ENCODE measurements at regions not wholly inside any gene's neighbourhood (a gene's known extent, or its start where the extent isn't known, plus 50 kb on each side); places are given as distances from the start of the nearest gene placed in this dataset.

- Histone ChIP-seq H4K20me1 (ENCODE audit: insufficient read depth, low read length) (no peaks in the 10 kb centered on the region), H3K9me3 (ENCODE audit: insufficient read depth, low read depth, low read length) (no peaks in the 10 kb centered on the region), H3K36me3 (ENCODE audit: insufficient read depth, low read length) (no peaks in the 10 kb centered on the region), H3K79me2 (ENCODE audit: insufficient read depth, low read length) (no peaks in the 10 kb centered on the region), H3K4me2 (ENCODE audit: low read length) (no peak overlapping the region), H3K27ac (ENCODE audit: low read depth, low read length) (no peak overlapping the region), H3K4me1 (ENCODE audit: insufficient read depth, low read length) (no peaks in the 10 kb centered on the region), H3K9ac (ENCODE audit: low read length) (no peak overlapping the region), H3K4me3 (ENCODE audit: insufficient read depth, low read depth, low read length) (no peak overlapping the region), H3K27me3 (ENCODE audit: insufficient read depth, low read length) (no peaks in the 10 kb centered on the region), H2AFZ (ENCODE audit: low read depth, low read length) (no peak overlapping the region)
- H3K36me3 Mint-ChIP-seq (ENCODE audit: low read depth, unreplicated experiment), result no peaks in the 10 kb centered on the region
- TF ChIP-seq CTCF (IDR thresholded peaks at IDR 0.05; ENCODE audit: insufficient read depth, low read depth, low read length) (no peak), EZH2 (IDR thresholded peaks at IDR 0.05; ENCODE audit: insufficient read depth, low read length) (no peak)
- H3K4me3 Mint-ChIP-seq (ENCODE audit: unreplicated experiment), result no peak overlapping the region
- FAIRE-seq (no peak), DNase-seq (ENCODE audit: low read depth) (no peak)
- H3K9me3 Mint-ChIP-seq (ENCODE audit: unreplicated experiment), result no peaks in the 10 kb centered on the region
- no peaks in the 10 kb centered on the region for H3K27me3 Mint-ChIP-seq (ENCODE audit: low read depth, unreplicated experiment)
- H3K27ac Mint-ChIP-seq (ENCODE audit: unreplicated experiment), result no peak overlapping the region
- peaks cover 10% of the 10 kb centered on the region for H3K4me1 Mint-ChIP-seq (ENCODE audit: low read depth, unreplicated experiment)
These were observed 230.6 kb upstream of the CNTN3 start for GRCh38 chr3:74845081-74845480.

- DNase-seq (ENCODE audit: low read depth) (no peak), FAIRE-seq (no peak)
- H3K9me3 ChIP-seq (ENCODE audit: insufficient read depth, low read depth, low read length), result no peaks in the 10 kb centered on the region
- no peak overlapping the region for H3K27ac ChIP-seq (ENCODE audit: low read depth, low read length)
- H3K27me3 ChIP-seq (ENCODE audit: insufficient read depth, low read length), result no peaks in the 10 kb centered on the region
- no peaks in the 10 kb centered on the region for H3K36me3 Mint-ChIP-seq (ENCODE audit: low read depth, unreplicated experiment)
- peaks cover 10% of the 10 kb centered on the region for H3K4me1 Mint-ChIP-seq (ENCODE audit: low read depth, unreplicated experiment)
- H3K4me2 ChIP-seq (ENCODE audit: low read length), result no peak overlapping the region
- no peak overlapping the region for H3K9ac ChIP-seq (ENCODE audit: low read length)
- H3K36me3 ChIP-seq (ENCODE audit: insufficient read depth, low read length), result no peaks in the 10 kb centered on the region
- H3K9me3 Mint-ChIP-seq (ENCODE audit: unreplicated experiment), result no peaks in the 10 kb centered on the region
- no peaks in the 10 kb centered on the region for H3K27me3 Mint-ChIP-seq (ENCODE audit: low read depth, unreplicated experiment)
- TF ChIP-seq EZH2 (IDR thresholded peaks at IDR 0.05; ENCODE audit: insufficient read depth, low read length) (no peak), CTCF (IDR thresholded peaks at IDR 0.05; ENCODE audit: insufficient read depth, low read depth, low read length) (no peak)
- H3K4me1 ChIP-seq (ENCODE audit: insufficient read depth, low read length), result no peaks in the 10 kb centered on the region
- H3K4me3 ChIP-seq (ENCODE audit: insufficient read depth, low read depth, low read length), result no peak overlapping the region
- H4K20me1 ChIP-seq (ENCODE audit: insufficient read depth, low read length), result no peaks in the 10 kb centered on the region
- H3K79me2 ChIP-seq (ENCODE audit: insufficient read depth, low read length), result no peaks in the 10 kb centered on the region
- no peak overlapping the region for H2AFZ ChIP-seq (ENCODE audit: low read depth, low read length)
- H3K27ac Mint-ChIP-seq (ENCODE audit: unreplicated experiment), result no peak overlapping the region
- no peak overlapping the region for H3K4me3 Mint-ChIP-seq (ENCODE audit: unreplicated experiment)
These were observed 230.0 kb upstream of the CNTN3 start for GRCh38 chr3:74844428-74844827.

- Histone ChIP-seq H3K4me1 (ENCODE audit: insufficient read depth, low read length) (no peaks in the 10 kb centered on the region), H3K9ac (ENCODE audit: low read length) (no peak overlapping the region), H3K4me2 (ENCODE audit: low read length) (no peak overlapping the region), H2AFZ (ENCODE audit: low read depth, low read length) (no peak overlapping the region), H3K9me3 (ENCODE audit: insufficient read depth, low read depth, low read length) (no peaks in the 10 kb centered on the region), H3K79me2 (ENCODE audit: insufficient read depth, low read length) (no peaks in the 10 kb centered on the region), H3K27ac (ENCODE audit: low read depth, low read length) (no peak overlapping the region), H3K27me3 (ENCODE audit: insufficient read depth, low read length) (no peaks in the 10 kb centered on the region), H4K20me1 (ENCODE audit: insufficient read depth, low read length) (no peaks in the 10 kb centered on the region), H3K36me3 (ENCODE audit: insufficient read depth, low read length) (no peaks in the 10 kb centered on the region), H3K4me3 (ENCODE audit: insufficient read depth, low read depth, low read length) (no peak overlapping the region)
- no peak for FAIRE-seq
- TF ChIP-seq CTCF (IDR thresholded peaks at IDR 0.05; ENCODE audit: insufficient read depth, low read depth, low read length) (no peak), EZH2 (IDR thresholded peaks at IDR 0.05; ENCODE audit: insufficient read depth, low read length) (no peak)
- Mint-ChIP-seq H3K27me3 (ENCODE audit: low read depth, unreplicated experiment) (no peaks in the 10 kb centered on the region), H3K27ac (ENCODE audit: unreplicated experiment) (no peak overlapping the region), H3K9me3 (ENCODE audit: unreplicated experiment) (no peaks in the 10 kb centered on the region), H3K4me3 (ENCODE audit: unreplicated experiment) (no peak overlapping the region), H3K4me1 (ENCODE audit: low read depth, unreplicated experiment) (peaks cover 10% of the 10 kb centered on the region), H3K36me3 (ENCODE audit: low read depth, unreplicated experiment) (no peaks in the 10 kb centered on the region)
- no peak for DNase-seq (ENCODE audit: low read depth)
These were observed 228.2 kb upstream of the CNTN3 start for GRCh38 chr3:74842649-74843048.

Data from astrocyte (in vitro differentiated cells and primary cell).